GM21737 (cell line): ENCODE measurements at regions not wholly inside any gene's neighbourhood (a gene's known extent, or its start where the extent isn't known, plus 50 kb on each side); places are given as distances from the start of the nearest gene placed in this dataset.

ENCODE experiments used
- ATAC-seq: cut with Tn5 transposase; IDR thresholded peaks from one replicate; pipeline ENCODE4 v1.9.1; 2021; ENCODE audit warnings: mild to moderate bottlenecking, moderate library complexity; ENCODE audit not compliant: unreplicated experiment

DNA sequence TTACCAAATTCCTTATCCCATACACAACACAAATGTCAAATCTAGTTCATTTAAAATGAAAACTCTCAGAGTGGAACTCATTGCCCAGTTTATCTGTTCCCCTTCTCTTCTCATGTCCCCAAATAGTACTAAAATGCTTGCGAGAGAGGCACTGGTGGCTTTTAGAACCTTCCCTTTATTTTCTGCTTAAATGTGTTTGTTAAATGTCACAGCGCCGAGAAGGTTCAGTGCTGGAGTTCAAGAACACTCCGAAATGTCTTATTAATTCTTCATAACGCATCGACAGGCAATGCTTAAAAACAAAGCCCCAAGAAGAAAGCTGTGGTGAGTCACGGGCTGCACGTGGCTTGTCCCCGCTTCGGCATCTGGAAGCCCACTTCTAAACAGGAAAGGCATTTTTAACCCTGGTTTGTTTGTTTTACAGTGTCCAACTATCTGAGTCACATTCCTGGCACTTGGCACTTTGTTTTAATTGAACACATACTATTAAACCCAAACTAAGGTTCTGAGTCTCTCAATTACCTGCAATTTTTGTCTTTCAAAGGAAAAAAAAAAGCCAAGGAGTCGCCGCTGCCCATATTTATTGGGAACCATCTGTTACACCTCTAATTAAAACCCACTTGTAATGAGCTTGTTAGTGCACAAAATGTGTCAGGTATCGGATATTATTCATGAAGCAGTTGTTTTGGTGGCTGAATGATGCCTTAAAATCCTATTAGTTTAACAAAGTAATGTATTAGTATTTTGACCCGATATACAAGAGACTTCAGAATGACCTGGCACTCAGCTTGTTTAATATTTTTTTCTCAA is 49.9 kb upstream of the MGMT start:
- ATAC-seq = no peak
